Osteocyte (in vitro differentiated cells): ENCODE measurements at regions not wholly inside any gene's neighbourhood (a gene's known extent, or its start where the extent isn't known, plus 50 kb on each side); places are given as distances from the start of the nearest gene placed in this dataset.
A peak's percentile ranks its signal among the peaks of the same experiment; 100 is the strongest.

Experiments used
- DNase-seq: peaks from one replicate; pipeline ENCODE4 v3.0.0; 2021; ENCODE audit warnings: mixed read lengths; ENCODE audit not compliant: unreplicated experiment; ENCODE audit errors: extremely low spot score
- H3K27ac Mint-ChIP-seq: one replicate; pipeline ENCODE4 v1.8.0; 2021; ENCODE audit warnings: mild to moderate bottlenecking, mixed read lengths; ENCODE audit not compliant: unreplicated experiment
- H3K27me3 Mint-ChIP-seq: one replicate; pipeline ENCODE4 v1.8.0; 2021; ENCODE audit warnings: mixed read lengths; ENCODE audit not compliant: unreplicated experiment
- H3K36me3 Mint-ChIP-seq: one replicate; pipeline ENCODE4 v1.8.0; 2021; ENCODE audit warnings: mixed read lengths; ENCODE audit not compliant: unreplicated experiment
- H3K4me1 Mint-ChIP-seq: one replicate; pipeline ENCODE4 v1.8.0; 2021; ENCODE audit warnings: mixed read lengths; ENCODE audit not compliant: unreplicated experiment
- H3K4me3 Mint-ChIP-seq: one replicate; pipeline ENCODE4 v1.8.0; 2021; ENCODE audit warnings: mild to moderate bottlenecking, moderate library complexity, mixed read lengths; ENCODE audit not compliant: unreplicated experiment
- H3K9me3 Mint-ChIP-seq: one replicate; pipeline ENCODE4 v1.8.0; 2021; ENCODE audit warnings: mixed read lengths; ENCODE audit not compliant: unreplicated experiment
- CTCF ChIP-seq: fragments of 200-600 bp; sonication (generic); IDR thresholded peaks from 2 replicates; pipeline ENCODE4 v1.5.0; 2021; ENCODE audit warnings: antibody characterized with exemption, mild to moderate bottlenecking, moderate library complexity

DNA sequence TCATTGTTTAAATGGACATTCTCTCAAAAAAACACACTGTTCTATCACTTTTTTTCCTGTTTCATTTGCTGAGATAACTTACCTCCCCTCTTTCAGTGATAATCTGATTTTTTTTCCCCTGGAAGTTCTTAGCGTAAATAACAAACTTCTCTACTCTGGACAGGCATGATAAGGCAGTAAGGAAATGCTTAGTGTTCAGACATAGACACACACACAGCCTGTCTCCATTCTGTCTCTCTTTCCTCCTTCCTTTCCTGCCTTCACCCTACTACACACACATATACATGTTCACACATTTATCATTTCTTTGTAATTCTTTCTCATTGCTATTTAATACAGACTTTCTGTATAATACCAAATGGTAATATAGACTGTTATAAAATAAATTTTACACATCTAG lies 470.8 kb upstream of the ROBO1 start:
- H3K9me3 Mint-ChIP-seq, result no peaks in the 10 kb centered on the region
- no peak for DNase-seq
- no peak for TF ChIP-seq CTCF

DNA sequence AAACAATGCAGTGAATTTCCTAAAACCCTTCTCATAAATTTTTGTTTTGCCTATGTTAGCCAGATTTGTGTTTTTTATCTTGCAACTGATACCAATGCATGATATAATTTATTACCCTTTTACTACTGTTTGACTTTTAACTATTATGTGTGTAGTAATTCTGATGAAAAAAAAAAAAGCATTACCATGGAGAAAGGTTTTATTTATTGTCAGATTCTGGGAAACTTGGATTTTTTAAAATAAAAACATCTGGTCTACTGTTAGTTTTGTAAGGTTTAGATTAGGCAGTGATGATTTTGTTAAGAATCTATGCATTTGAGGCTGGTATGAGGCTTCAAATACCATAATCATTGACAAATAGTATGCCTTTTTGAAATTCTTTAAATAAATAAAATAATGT lies 470.4 kb upstream of the ROBO1 start:
- no peaks in the 10 kb centered on the region for H3K9me3 Mint-ChIP-seq
- H3K4me3 Mint-ChIP-seq, result no peak overlapping the region
- no peaks in the 10 kb centered on the region for H3K36me3 Mint-ChIP-seq
- DNase-seq, result no peak
- no peaks in the 10 kb centered on the region for H3K27me3 Mint-ChIP-seq
- H3K4me1 Mint-ChIP-seq, result peaks cover 13% of the 10 kb centered on the region
- TF ChIP-seq CTCF, result no peak
- H3K27ac Mint-ChIP-seq, result peak overlapping the region; percentile 65

More for the DNA sequence above, 470.8 kb upstream of the ROBO1 start:
- Mint-ChIP-seq H3K27me3 (no peaks in the 10 kb centered on the region), H3K4me1 (peaks cover 11% of the 10 kb centered on the region), H3K36me3 (no peaks in the 10 kb centered on the region), H3K4me3 (no peak overlapping the region), H3K27ac (peak overlapping the region; percentile 66)

GRCh38 chr3:80234706-80235105 lies 466.9 kb upstream of the ROBO1 start:
- peaks cover 22% of the 10 kb centered on the region for H3K4me1 Mint-ChIP-seq
- H3K9me3 Mint-ChIP-seq, result no peaks in the 10 kb centered on the region
- no peaks in the 10 kb centered on the region for H3K27me3 Mint-ChIP-seq
- no peak overlapping the region for H3K4me3 Mint-ChIP-seq
- no peak for DNase-seq
- H3K36me3 Mint-ChIP-seq, result no peaks in the 10 kb centered on the region
- H3K27ac Mint-ChIP-seq, result no peak overlapping the region
- no peak for TF ChIP-seq CTCF

- Mint-ChIP-seq H3K4me3 (no peak overlapping the region), H3K4me1 (peaks cover 20% of the 10 kb centered on the region)
Observed at GRCh38 chr3:80233576-80233975, 465.8 kb upstream of the ROBO1 start.

DNA sequence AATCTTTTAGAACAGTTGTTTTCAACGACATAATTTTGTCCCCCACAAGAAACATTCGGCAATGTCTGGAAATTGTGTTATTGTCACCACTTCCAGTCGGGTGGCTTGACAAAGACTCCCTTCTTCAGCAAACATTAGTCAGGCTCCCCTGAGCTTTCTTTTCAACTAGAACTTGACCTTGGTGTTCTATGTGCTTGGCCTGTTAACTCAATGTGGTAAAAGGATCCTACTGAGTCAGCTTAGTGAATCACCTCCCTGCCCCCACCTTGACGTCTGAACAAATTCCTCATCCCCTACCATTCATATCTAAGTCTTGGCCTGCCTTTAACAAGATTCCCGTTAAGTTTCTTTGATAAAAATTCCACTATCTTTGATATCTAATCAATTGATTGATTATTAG lies 465.0 kb upstream of the ROBO1 start:
- Mint-ChIP-seq H3K27ac (no peak overlapping the region), H3K4me1 (peaks cover 12% of the 10 kb centered on the region)

More at GRCh38 chr3:80233576-80233975, 465.8 kb upstream of the ROBO1 start:
- Mint-ChIP-seq H3K27me3 (no peaks in the 10 kb centered on the region), H3K36me3 (no peaks in the 10 kb centered on the region), H3K27ac (no peak overlapping the region), H3K9me3 (peaks cover 8% of the 10 kb centered on the region)
- no peak for TF ChIP-seq CTCF
- no peak for DNase-seq

More for the DNA sequence above, 465.0 kb upstream of the ROBO1 start:
- H3K9me3 Mint-ChIP-seq, result peaks cover 15% of the 10 kb centered on the region
- no peak overlapping the region for H3K4me3 Mint-ChIP-seq
- no peaks in the 10 kb centered on the region for H3K36me3 Mint-ChIP-seq
- DNase-seq, result no peak
- no peaks in the 10 kb centered on the region for H3K27me3 Mint-ChIP-seq
- TF ChIP-seq CTCF, result no peak
